Type B pancreatic cell (in vitro differentiated cells): ENCODE measurements at regions not wholly inside any gene's neighbourhood (a gene's known extent, or its start where the extent isn't known, plus 50 kb on each side); places are given as distances from the start of the nearest gene placed in this dataset.

Source experiments
- DNase-seq: peaks from one replicate; pipeline ENCODE4 v3.0.0; 2021; ENCODE audit warnings: mixed read lengths; ENCODE audit not compliant: unreplicated experiment; ENCODE audit errors: extremely low spot score
- H3K27ac Mint-ChIP-seq: 2 replicates; pipeline ENCODE4 v1.8.0; 2021; ENCODE audit warnings: mild to moderate bottlenecking, mixed read lengths
- H3K27me3 Mint-ChIP-seq: 2 replicates; pipeline ENCODE4 v1.8.0; 2021; ENCODE audit warnings: mixed read lengths
- H3K36me3 Mint-ChIP-seq: 2 replicates; pipeline ENCODE4 v1.8.0; 2021; ENCODE audit warnings: mixed read lengths
- H3K4me1 Mint-ChIP-seq: one replicate; pipeline ENCODE4 v1.8.0; 2021; ENCODE audit warnings: mixed read lengths; ENCODE audit not compliant: unreplicated experiment
- H3K4me3 Mint-ChIP-seq: 2 replicates; pipeline ENCODE4 v1.8.0; 2021; ENCODE audit warnings: mild to moderate bottlenecking, mixed read lengths
- H3K9me3 Mint-ChIP-seq: 2 replicates; pipeline ENCODE4 v1.8.0; 2021; ENCODE audit warnings: mixed read lengths
- CTCF ChIP-seq: fragments of 200-600 bp; sonication (generic); conservative IDR thresholded peaks from 2 replicates; pipeline ENCODE4 v1.5.0; 2021; ENCODE audit warnings: antibody characterized with exemption, mild to moderate bottlenecking

DNA sequence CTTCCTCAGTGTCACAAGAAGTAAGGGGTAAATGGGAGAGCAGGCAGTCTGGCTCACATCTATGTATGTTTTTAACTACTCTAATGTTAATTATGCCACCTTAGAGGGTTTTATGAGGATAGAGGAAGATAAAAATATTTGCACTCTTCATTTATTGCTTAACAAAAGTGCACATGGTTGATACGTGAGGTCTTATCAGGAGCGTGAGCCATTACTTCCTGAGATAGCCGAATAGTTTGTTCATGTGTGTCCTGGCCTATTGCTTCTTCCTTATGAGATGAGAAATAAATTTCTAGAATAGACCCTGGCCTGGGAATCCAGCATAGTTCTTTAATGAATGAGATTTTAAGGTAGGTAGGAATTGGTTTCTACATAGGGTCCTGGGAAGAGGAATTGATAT is 471.1 kb upstream of the B3GALT2 start:
- Mint-ChIP-seq H3K4me1 (no peaks in the 10 kb centered on the region), H3K9me3 (peaks cover 13% of the 10 kb centered on the region), H3K36me3 (no peaks in the 10 kb centered on the region), H3K27ac (no peak overlapping the region), H3K4me3 (no peak overlapping the region), H3K27me3 (no peaks in the 10 kb centered on the region)
- TF ChIP-seq CTCF = no peak
- DNase-seq = no peak

- H3K36me3 Mint-ChIP-seq = no peaks in the 10 kb centered on the region
- no peaks in the 10 kb centered on the region for H3K27me3 Mint-ChIP-seq
- H3K9me3 Mint-ChIP-seq = peaks cover 13% of the 10 kb centered on the region
- DNase-seq = no peak
- no peak for TF ChIP-seq CTCF
- H3K4me1 Mint-ChIP-seq = no peaks in the 10 kb centered on the region
- H3K4me3 Mint-ChIP-seq = no peak overlapping the region
- H3K27ac Mint-ChIP-seq = no peak overlapping the region
Measured at GRCh38 chr1:193656841-193657240, 470.4 kb upstream of the B3GALT2 start.

DNA sequence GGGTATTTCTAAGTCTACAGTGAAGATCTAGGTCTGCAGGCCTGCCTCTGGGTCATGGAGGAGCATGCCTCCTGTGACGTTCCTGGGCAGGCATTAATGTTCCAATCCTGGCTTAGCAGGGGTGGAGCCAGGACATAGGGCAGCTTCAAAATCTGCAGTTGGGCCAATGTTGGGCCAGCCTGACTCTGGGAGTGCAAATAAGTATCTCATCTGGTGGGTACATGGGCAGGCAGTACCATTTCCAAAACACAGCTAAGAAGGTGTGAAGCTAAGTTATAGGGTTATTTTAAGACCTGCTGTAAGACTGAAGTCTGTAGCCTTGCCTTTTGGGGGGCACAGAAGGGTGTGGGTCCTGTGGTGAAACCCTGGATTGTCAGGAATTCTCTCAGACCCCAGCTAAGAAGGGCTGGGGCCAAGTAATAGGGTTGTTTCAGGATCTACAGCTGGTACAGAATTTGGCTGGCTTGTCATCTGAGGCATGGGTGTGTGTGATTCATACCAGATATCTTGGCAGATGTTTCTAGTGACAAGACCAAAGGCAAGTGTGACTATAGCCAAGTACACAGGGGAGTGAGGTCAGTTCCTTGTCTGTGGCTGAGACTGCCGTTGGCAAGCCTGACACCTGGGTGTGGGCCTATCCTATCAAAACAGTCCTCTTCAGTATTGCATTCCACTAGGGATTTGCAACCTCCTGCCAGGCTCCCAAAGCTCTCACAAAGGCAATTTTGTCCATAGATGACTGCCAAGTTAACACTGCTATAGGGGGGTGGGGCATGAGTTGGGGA is 468.7 kb upstream of the B3GALT2 start:
- Mint-ChIP-seq H3K4me1 (no peaks in the 10 kb centered on the region), H3K9me3 (peaks cover 13% of the 10 kb centered on the region), H3K4me3 (no peak overlapping the region), H3K27me3 (no peaks in the 10 kb centered on the region), H3K27ac (no peak overlapping the region), H3K36me3 (no peaks in the 10 kb centered on the region)
- no peak for DNase-seq
- TF ChIP-seq CTCF = no peak

- no peak for TF ChIP-seq CTCF
- H3K9me3 Mint-ChIP-seq = peaks cover 13% of the 10 kb centered on the region
- H3K27ac Mint-ChIP-seq = no peak overlapping the region
- no peak for DNase-seq
- H3K36me3 Mint-ChIP-seq = no peaks in the 10 kb centered on the region
- no peak overlapping the region for H3K4me3 Mint-ChIP-seq
- H3K4me1 Mint-ChIP-seq = no peaks in the 10 kb centered on the region
- H3K27me3 Mint-ChIP-seq = no peaks in the 10 kb centered on the region
Measured at GRCh38 chr1:193649587-193649986, 463.2 kb upstream of the B3GALT2 start.

DNA sequence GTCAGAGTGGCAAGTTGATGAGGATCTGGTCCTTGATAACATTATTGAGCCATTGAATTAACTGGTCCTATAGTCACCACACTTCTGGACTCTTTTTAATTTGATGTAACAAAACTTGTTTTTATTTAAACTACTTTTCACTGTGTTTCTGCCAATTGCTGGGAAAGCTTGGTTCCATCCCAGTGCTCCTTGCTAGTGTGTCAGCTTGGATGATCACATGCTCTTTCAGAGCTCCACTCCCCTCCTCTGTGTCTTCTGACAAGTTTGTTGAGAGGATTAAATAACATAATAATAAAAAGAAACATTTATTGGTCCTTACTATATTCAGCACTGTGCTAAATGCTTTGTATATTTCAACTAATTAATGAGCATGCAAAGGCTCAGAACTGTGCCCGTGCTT is 448.5 kb upstream of the B3GALT2 start:
- Mint-ChIP-seq H3K27me3 (no peaks in the 10 kb centered on the region), H3K4me1 (peaks cover under 1% of the 10 kb centered on the region), H3K4me3 (no peak overlapping the region), H3K27ac (no peak overlapping the region), H3K9me3 (no peaks in the 10 kb centered on the region), H3K36me3 (no peaks in the 10 kb centered on the region)
- DNase-seq = no peak
- no peak for TF ChIP-seq CTCF
